Left hindlimb (tissue), 1 donor: ENCODE measurements at regions not wholly inside any gene's neighbourhood (a gene's known extent, or its start where the extent isn't known, plus 50 kb on each side); places are given as distances from the start of the nearest gene placed in this dataset.
"Not testable (repeated sequence)": the region's sequence is repeated elsewhere in the genome, so short reads cannot be mapped to it uniquely, and the experiment has no call there.

ENCODE experiments used
- DNase-seq: peaks from one replicate; pipeline ENCODE4 v3.0.0-alpha.2; 2018

- no peak for DNase-seq
Measured at GRCh38 chr4:114034189-114034588, 54.7 kb upstream of the ARSJ start.

- DNase-seq, result no peak
Measured at GRCh38 chr4:114036426-114036825, 57.0 kb upstream of the ARSJ start.

- no peak for DNase-seq
Measured at GRCh38 chr4:114036864-114037263, 57.4 kb upstream of the ARSJ start.

GRCh38 chr4:114037988-114038387, 58.5 kb upstream of the ARSJ start:
- DNase-seq, result no peak

- no peak for DNase-seq
Measured at GRCh38 chr4:114038762-114039387, 59.4 kb upstream of the ARSJ start.

GRCh38 chr4:114040319-114041116, 61.1 kb upstream of the ARSJ start:
- no peak for DNase-seq

GRCh38 chr4:114041117-114041475, 61.6 kb upstream of the ARSJ start:
- no peak for DNase-seq

GRCh38 chr4:114043116-114043515, 63.7 kb upstream of the ARSJ start:
- DNase-seq, result no peak

- DNase-seq, result not testable (repeated sequence)
Measured at GRCh38 chr4:114044351-114044750, 64.9 kb upstream of the ARSJ start.

GRCh38 chr4:114046331-114046730, 66.9 kb upstream of the ARSJ start:
- DNase-seq, result no peak

GRCh38 chr4:114048154-114048553, 68.7 kb upstream of the ARSJ start:
- DNase-seq, result not testable (repeated sequence)

- DNase-seq, result no peak
Measured at GRCh38 chr4:114052227-114052626, 72.8 kb upstream of the ARSJ start.

GRCh38 chr4:114056599-114056998, 77.2 kb upstream of the ARSJ start:
- no peak for DNase-seq

GRCh38 chr4:114057746-114058145, 78.3 kb upstream of the ARSJ start:
- no peak for DNase-seq

- DNase-seq, result no peak
Measured at GRCh38 chr4:114062499-114062898, 83.1 kb upstream of the ARSJ start.

GRCh38 chr4:114072781-114073180, 93.3 kb upstream of the ARSJ start:
- no peak for DNase-seq

GRCh38 chr4:114076899-114077570, 97.6 kb upstream of the ARSJ start:
- DNase-seq, result no peak

- no peak for DNase-seq
Measured at GRCh38 chr4:114077610-114078009, 98.2 kb upstream of the ARSJ start.

GRCh38 chr4:114078636-114079035, 99.2 kb upstream of the ARSJ start:
- no peak for DNase-seq

- no peak for DNase-seq
Measured at GRCh38 chr4:114081783-114082182, 102.3 kb upstream of the ARSJ start.

GRCh38 chr4:114082348-114082747, 102.9 kb upstream of the ARSJ start:
- no peak for DNase-seq

- no peak for DNase-seq
Measured at GRCh38 chr4:114085611-114086345, 106.3 kb upstream of the ARSJ start.

GRCh38 chr4:114087596-114088230, 108.3 kb upstream of the ARSJ start:
- DNase-seq, result no peak
